AG09319 (cell line): ENCODE measurements at regions not wholly inside any gene's neighbourhood (a gene's known extent, or its start where the extent isn't known, plus 50 kb on each side); places are given as distances from the start of the nearest gene placed in this dataset.
"Not testable (repeated sequence)": the region's sequence is repeated elsewhere in the genome, so short reads cannot be mapped to it uniquely, and the experiment has no call there.

Experiments
- DNase-seq: peaks from one replicate; pipeline ENCODE4 v3.0.0-alpha.2; 2010; ENCODE audit warnings: low read depth; ENCODE audit errors: extremely low read depth
- CTCF ChIP-seq: IDR thresholded peaks from 2 replicates; pipeline ENCODE4 v1.5.1; 2011; ENCODE audit warnings: low read depth, mild to moderate bottlenecking, inconsistent platforms, low read length, moderate library complexity

GRCh38 chr9:134568116-134568515 lies 73.5 kb upstream of the COL5A1 start:
- TF ChIP-seq CTCF, result no peak
- no peak for DNase-seq

- no peak for DNase-seq
- TF ChIP-seq CTCF, result no peak
These were observed 72.8 kb upstream of the COL5A1 start for GRCh38 chr9:134568811-134569210.

GRCh38 chr9:134569626-134570025 lies 72.0 kb upstream of the COL5A1 start:
- no peak for TF ChIP-seq CTCF
- DNase-seq, result no peak

GRCh38 chr9:134570151-134570621 lies 71.4 kb upstream of the COL5A1 start:
- DNase-seq, result no peak
- no peak; the same call in none of the 2 replicates for TF ChIP-seq CTCF

- no peak for DNase-seq
- TF ChIP-seq CTCF, result no peak
These were observed 70.8 kb upstream of the COL5A1 start for GRCh38 chr9:134570711-134571325.

- TF ChIP-seq CTCF, result no peak
- DNase-seq, result no peak
These were observed 70.2 kb upstream of the COL5A1 start for GRCh38 chr9:134571326-134571931.

- TF ChIP-seq CTCF, result no peak
- DNase-seq, result no peak
These were observed 69.4 kb upstream of the COL5A1 start for GRCh38 chr9:134571946-134572917.

GRCh38 chr9:134574686-134575085 lies 66.9 kb upstream of the COL5A1 start:
- DNase-seq, result not testable (repeated sequence)
